Thoracic aorta (tissue), 2 donors: ENCODE measurements at regions not wholly inside any gene's neighbourhood (a gene's known extent, or its start where the extent isn't known, plus 50 kb on each side); places are given as distances from the start of the nearest gene placed in this dataset.

ENCODE experiments used
- ATAC-seq: fragments of 150-250 bp; one replicate; pipeline ENCODE4 v1.8.0; 2017; ENCODE audit warnings: low read depth; ENCODE audit not compliant: insufficient number of reproducible peaks, low FRiP score
- DNase-seq: peaks from one replicate; pipeline ENCODE4 v3.0.0-alpha.2; 2020; ENCODE audit warnings: low spot score
- H3K27ac ChIP-seq, 2 donors: fragments of 200-600 bp; sonication (generic); 1 replicate in 1 of 2; 2 replicates in 1 of 2; pipeline ENCODE4 v1.5.1; 2016; ENCODE audit warnings: mild to moderate bottlenecking in 2 of 2, moderate library complexity in 2 of 2
- H3K27me3 ChIP-seq: fragments of 200-600 bp; sonication (generic); replicated peaks from 2 replicates; pipeline ENCODE4 v1.6.0; 2016; ENCODE audit warnings: mild to moderate bottlenecking; ENCODE audit not compliant: insufficient read depth
- H3K36me3 ChIP-seq: fragments of 200-600 bp; sonication (generic); one replicate; pipeline ENCODE4 v1.5.1; 2016
- H3K4me1 ChIP-seq, 2 donors: fragments of 200-600 bp; sonication (generic); 1 replicate in 1 of 2; 2 replicates in 1 of 2; pipeline versions ENCODE4 v1.5.1 to v1.6.0; 2016; ENCODE audit warnings: low read depth in 2 of 2, mild to moderate bottlenecking in 1 of 2; ENCODE audit not compliant: control insufficient read depth in 1 of 2
- H3K4me3 ChIP-seq: fragments of 200-600 bp; sonication (generic); 2 replicates; pipeline ENCODE4 v1.5.1; 2016; ENCODE audit warnings: mild to moderate bottlenecking
- H3K9me3 ChIP-seq: fragments of 200-600 bp; sonication (generic); 2 replicates; pipeline ENCODE4 v1.5.1; 2016
- CTCF ChIP-seq: fragments of 200-600 bp; sonication (generic); IDR thresholded peaks from one replicate; pipeline ENCODE4 v1.5.1; 2019; ENCODE audit warnings: antibody characterized with exemption

- Histone ChIP-seq H3K9me3 (no peaks in the 10 kb centered on the region), H3K36me3 (no peaks in the 10 kb centered on the region), H3K4me1 (no peaks in the 10 kb centered on the region), H3K27me3 (no peaks in the 10 kb centered on the region), H3K4me3 (no peak overlapping the region), H3K27ac (no peak overlapping the region)
- TF ChIP-seq CTCF: no peak
- DNase-seq (no peak), ATAC-seq (no peak)
These were observed 102.8 kb upstream of the MBL2 start for GRCh38 chr10:52875336-52875735.

GRCh38 chr10:52874581-52874980 lies 102.0 kb upstream of the MBL2 start:
- Histone ChIP-seq H3K9me3 (no peaks in the 10 kb centered on the region), H3K27me3 (no peaks in the 10 kb centered on the region), H3K4me3 (no peak overlapping the region), H3K4me1 (no peaks in the 10 kb centered on the region), H3K27ac (no peak overlapping the region), H3K36me3 (no peaks in the 10 kb centered on the region)
- no peak for TF ChIP-seq CTCF
- DNase-seq (no peak), ATAC-seq (no peak)

DNA sequence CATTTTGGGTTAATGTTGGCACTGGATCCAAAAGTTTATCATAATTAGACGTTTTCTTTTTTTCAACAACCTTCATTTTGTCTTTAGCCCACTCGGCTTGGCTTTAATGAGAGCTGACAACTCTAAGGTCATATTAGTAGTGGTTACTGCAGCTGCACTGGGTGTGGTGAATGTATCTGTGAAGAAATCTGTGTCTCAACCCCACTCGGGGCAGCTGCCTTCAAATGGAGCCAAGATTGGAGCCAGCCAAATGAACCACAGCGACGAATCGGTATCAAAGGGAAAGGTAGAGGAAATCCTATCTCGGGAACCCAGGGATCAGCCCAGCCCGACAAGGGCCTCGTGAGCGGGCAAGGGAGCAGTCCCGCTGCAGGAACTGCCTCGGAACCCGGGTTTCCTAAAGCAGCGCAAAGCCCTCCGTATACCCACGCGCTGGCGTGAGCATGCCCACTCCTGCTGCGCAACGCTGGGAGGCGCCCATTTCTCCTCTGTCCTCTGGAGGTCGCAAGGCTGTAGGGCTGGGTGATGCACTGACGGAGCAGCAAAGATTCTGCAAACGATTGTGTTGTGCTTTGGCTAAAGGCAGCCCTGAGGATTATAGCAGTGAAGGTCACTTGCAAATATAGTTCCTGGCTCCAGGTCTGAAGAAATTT lies 98.7 kb upstream of the MBL2 start:
- Histone ChIP-seq H3K27me3 (no peaks in the 10 kb centered on the region), H3K27ac (no peak overlapping the region), H3K9me3 (no peaks in the 10 kb centered on the region), H3K4me1 (no peaks in the 10 kb centered on the region), H3K4me3 (no peak overlapping the region), H3K36me3 (no peaks in the 10 kb centered on the region)
- ATAC-seq: no peak
- no peak for DNase-seq
- TF ChIP-seq CTCF: no peak

DNA sequence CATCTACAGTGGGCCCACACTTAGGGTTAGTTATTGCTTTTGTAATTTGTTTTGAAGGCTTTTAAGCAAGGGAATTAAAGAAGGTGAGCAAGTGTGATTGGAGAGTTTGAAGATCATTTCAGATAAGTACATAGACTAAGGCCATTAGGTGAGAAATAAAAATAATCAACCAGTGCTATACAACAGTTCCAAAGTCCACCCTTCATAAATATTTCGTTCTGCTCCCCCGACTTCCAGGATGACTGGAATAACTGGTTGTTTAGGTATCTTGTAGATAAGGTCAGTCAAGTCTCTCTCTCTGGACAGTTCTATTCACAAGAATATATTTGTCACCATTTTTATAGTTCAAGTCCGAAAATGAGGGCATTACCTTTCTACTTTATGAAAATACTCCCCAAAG lies 98.0 kb upstream of the MBL2 start:
- H3K27ac ChIP-seq: no peak overlapping the region
- no peaks in the 10 kb centered on the region for H3K36me3 ChIP-seq
- ATAC-seq: no peak
- no peaks in the 10 kb centered on the region for H3K27me3 ChIP-seq
- no peaks in the 10 kb centered on the region for H3K9me3 ChIP-seq
- no peak overlapping the region for H3K4me3 ChIP-seq
- no peak for TF ChIP-seq CTCF
- H3K4me1 ChIP-seq: no peaks in the 10 kb centered on the region
- DNase-seq: no peak

GRCh38 chr10:52869864-52870263 lies 97.3 kb upstream of the MBL2 start:
- ATAC-seq (no peak), DNase-seq (no peak)
- H3K27ac ChIP-seq: no peak overlapping the region
- H3K4me3 ChIP-seq: no peak overlapping the region
- no peak for TF ChIP-seq CTCF
- no peaks in the 10 kb centered on the region for H3K9me3 ChIP-seq
- no peaks in the 10 kb centered on the region for H3K36me3 ChIP-seq
- H3K4me1 ChIP-seq: no peaks in the 10 kb centered on the region
- H3K27me3 ChIP-seq: no peaks in the 10 kb centered on the region
